K562 (cell line): ENCODE measurements at regions not wholly inside any gene's neighbourhood (a gene's known extent, or its start where the extent isn't known, plus 50 kb on each side); places are given as distances from the start of the nearest gene placed in this dataset.

Source experiments
- DMBX1 ChIP-seq: fragments of 250-450 bp; sonication (Bioruptor Pico); IDR thresholded peaks from 2 replicates; pipeline ENCODE4 v1.8.0; 2022; ENCODE audit warnings: inconsistent platforms, mild to moderate bottlenecking, moderate library complexity, borderline replicate concordance
- DNMT1 ChIP-seq: fragments of 450-650 bp; IDR thresholded peaks from 2 replicates; pipeline ENCODE4 v1.6.1; 2016; ENCODE audit warnings: antibody characterized with exemption, mild to moderate bottlenecking
- KLF16 ChIP-seq: IDR thresholded peaks from 2 replicates; pipeline ENCODE4 v1.6.1; 2016; ENCODE audit warnings: antibody characterized with exemption
- LARP7 ChIP-seq: fragments of 450-650 bp; IDR thresholded peaks from 2 replicates; pipeline ENCODE4 v1.6.1; 2016
- MCM7 ChIP-seq, 2 experiments: fragments of 450-650 bp; IDR thresholded peaks; 2 replicates each; pipeline ENCODE4 v1.6.1; 2016 to 2018
- ZNF23 ChIP-seq: fragments of 250-450 bp; sonication (Bioruptor Pico); IDR thresholded peaks from 2 replicates; pipeline ENCODE4 v1.4.0; 2020; ENCODE audit warnings: mild to moderate bottlenecking
- ZNF551 ChIP-seq: fragments of 250-450 bp; sonication (Bioruptor Pico); IDR thresholded peaks from 2 replicates; pipeline ENCODE4 v1.5.0; 2021; ENCODE audit warnings: mild to moderate bottlenecking, moderate library complexity
- ZNF717 ChIP-seq: fragments of 250-450 bp; sonication (Bioruptor Pico); IDR thresholded peaks from 2 replicates; pipeline ENCODE4 v1.5.0; 2021
- TF ChIP-seq, protein P1 (sequence below): sonication (generic); formaldehyde crosslinking; IDR thresholded peaks from 2 replicates; pipeline ENCODE4 v1.8.0; 2023; ENCODE audit warnings: mild to moderate bottlenecking, missing genetic modification reagents
- TF ChIP-seq, protein P2 (sequence below): fragments of 150-350 bp; IDR thresholded peaks from 2 replicates; pipeline ENCODE4 v1.6.1; 2014; ENCODE audit warnings: low read depth, mild to moderate bottlenecking, low read length, borderline replicate concordance
- TF ChIP-seq, protein P3 (sequence below): sonication (generic); formaldehyde crosslinking; IDR thresholded peaks from 2 replicates; pipeline ENCODE4 v1.8.0; 2022; ENCODE audit warnings: missing genetic modification reagents, mild to moderate bottlenecking, borderline replicate concordance
- TF ChIP-seq, protein P4 (sequence below), 2 experiments: fragments of 450-650 bp in 1 of 2; sonication (generic) in 1 of 2; formaldehyde crosslinking; conservative IDR thresholded peaks; 2 replicates each; pipeline versions ENCODE4 v1.4.0 to v1.8.1; 2020 to 2022; ENCODE audit warnings: mild to moderate bottlenecking in 1 of 2, missing genetic modification reagents in 1 of 2

DNA sequence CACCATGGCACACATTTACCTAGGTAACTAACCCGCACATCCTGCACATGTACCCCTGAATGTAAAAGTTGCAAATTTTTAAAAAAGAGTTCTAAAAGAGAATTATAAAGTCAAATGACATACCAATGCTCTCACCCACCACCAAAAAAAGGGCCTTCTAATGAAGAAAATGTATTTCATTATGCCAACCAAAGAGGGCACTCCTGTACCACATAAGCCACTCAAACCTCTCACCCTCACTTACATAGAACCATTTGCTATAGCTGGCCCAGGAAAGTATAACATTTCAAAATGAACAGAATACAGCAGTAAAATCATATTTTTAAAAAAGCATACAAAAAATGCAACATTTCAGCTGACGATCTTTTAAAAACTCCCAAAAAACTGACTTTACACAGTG is 241.5 kb upstream of the PKDCC start (continued):
- TF ChIP-seq, protein P1, sequence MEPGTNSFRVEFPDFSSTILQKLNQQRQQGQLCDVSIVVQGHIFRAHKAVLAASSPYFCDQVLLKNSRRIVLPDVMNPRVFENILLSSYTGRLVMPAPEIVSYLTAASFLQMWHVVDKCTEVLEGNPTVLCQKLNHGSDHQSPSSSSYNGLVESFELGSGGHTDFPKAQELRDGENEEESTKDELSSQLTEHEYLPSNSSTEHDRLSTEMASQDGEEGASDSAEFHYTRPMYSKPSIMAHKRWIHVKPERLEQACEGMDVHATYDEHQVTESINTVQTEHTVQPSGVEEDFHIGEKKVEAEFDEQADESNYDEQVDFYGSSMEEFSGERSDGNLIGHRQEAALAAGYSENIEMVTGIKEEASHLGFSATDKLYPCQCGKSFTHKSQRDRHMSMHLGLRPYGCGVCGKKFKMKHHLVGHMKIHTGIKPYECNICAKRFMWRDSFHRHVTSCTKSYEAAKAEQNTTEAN (CRISPR knock-in tag): no peak
- TF ChIP-seq DMBX1 (CRISPR knock-in tag) (no peak), ZNF23 (no peak), DNMT1 (no peak), LARP7 (no peak), KLF16 (no peak), ZNF717 (CRISPR knock-in tag) (no peak), ZNF551 (CRISPR knock-in tag) (no peak), MCM7 (IDR thresholded peaks at IDR 0.05) (no peak)
- TF ChIP-seq, protein P2, sequence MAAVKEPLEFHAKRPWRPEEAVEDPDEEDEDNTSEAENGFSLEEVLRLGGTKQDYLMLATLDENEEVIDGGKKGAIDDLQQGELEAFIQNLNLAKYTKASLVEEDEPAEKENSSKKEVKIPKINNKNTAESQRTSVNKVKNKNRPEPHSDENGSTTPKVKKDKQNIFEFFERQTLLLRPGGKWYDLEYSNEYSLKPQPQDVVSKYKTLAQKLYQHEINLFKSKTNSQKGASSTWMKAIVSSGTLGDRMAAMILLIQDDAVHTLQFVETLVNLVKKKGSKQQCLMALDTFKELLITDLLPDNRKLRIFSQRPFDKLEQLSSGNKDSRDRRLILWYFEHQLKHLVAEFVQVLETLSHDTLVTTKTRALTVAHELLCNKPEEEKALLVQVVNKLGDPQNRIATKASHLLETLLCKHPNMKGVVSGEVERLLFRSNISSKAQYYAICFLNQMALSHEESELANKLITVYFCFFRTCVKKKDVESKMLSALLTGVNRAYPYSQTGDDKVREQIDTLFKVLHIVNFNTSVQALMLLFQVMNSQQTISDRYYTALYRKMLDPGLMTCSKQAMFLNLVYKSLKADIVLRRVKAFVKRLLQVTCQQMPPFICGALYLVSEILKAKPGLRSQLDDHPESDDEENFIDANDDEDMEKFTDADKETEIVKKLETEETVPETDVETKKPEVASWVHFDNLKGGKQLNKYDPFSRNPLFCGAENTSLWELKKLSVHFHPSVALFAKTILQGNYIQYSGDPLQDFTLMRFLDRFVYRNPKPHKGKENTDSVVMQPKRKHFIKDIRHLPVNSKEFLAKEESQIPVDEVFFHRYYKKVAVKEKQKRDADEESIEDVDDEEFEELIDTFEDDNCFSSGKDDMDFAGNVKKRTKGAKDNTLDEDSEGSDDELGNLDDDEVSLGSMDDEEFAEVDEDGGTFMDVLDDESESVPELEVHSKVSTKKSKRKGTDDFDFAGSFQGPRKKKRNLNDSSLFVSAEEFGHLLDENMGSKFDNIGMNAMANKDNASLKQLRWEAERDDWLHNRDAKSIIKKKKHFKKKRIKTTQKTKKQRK: no peak
- TF ChIP-seq, protein P3, sequence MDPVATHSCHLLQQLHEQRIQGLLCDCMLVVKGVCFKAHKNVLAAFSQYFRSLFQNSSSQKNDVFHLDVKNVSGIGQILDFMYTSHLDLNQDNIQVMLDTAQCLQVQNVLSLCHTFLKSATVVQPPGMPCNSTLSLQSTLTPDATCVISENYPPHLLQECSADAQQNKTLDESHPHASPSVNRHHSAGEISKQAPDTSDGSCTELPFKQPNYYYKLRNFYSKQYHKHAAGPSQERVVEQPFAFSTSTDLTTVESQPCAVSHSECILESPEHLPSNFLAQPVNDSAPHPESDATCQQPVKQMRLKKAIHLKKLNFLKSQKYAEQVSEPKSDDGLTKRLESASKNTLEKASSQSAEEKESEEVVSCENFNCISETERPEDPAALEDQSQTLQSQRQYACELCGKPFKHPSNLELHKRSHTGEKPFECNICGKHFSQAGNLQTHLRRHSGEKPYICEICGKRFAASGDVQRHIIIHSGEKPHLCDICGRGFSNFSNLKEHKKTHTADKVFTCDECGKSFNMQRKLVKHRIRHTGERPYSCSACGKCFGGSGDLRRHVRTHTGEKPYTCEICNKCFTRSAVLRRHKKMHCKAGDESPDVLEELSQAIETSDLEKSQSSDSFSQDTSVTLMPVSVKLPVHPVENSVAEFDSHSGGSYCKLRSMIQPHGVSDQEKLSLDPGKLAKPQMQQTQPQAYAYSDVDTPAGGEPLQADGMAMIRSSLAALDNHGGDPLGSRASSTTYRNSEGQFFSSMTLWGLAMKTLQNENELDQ (CRISPR knock-in tag): no peak
- TF ChIP-seq, protein P4, sequence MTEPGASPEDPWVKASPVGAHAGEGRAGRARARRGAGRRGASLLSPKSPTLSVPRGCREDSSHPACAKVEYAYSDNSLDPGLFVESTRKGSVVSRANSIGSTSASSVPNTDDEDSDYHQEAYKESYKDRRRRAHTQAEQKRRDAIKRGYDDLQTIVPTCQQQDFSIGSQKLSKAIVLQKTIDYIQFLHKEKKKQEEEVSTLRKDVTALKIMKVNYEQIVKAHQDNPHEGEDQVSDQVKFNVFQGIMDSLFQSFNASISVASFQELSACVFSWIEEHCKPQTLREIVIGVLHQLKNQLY (CRISPR knock-in tag; conservative IDR thresholded peaks at IDR 0.05): no peak
- TF ChIP-seq, all 486 proteins: peak for 0
